ENCODE measurements at regions not wholly inside any gene's neighbourhood (a gene's known extent, or its start where the extent isn't known, plus 50 kb on each side); places are given as distances from the start of the nearest gene placed in this dataset.

GRCh38 chr13:99803141-99803540, 168.4 kb downstream of the ZIC5 start:
- 0 out of 2 replicates have a peak, but pooled peaks cover 4% of the 10 kb centered on the region for H4K20me1 ChIP-seq (ENCODE audit: insufficient read depth)
- intact Hi-C loops (cut with micrococcal nuclease; ENCODE audit: unreplicated experiment) = no loop called here
- POLR2A ChIA-PET (ENCODE audit: unreplicated experiment) = no interaction called here

GRCh38 chr13:99802416-99802815, 169.2 kb downstream of the ZIC5 start:
- intact Hi-C loops (cut with micrococcal nuclease; ENCODE audit: unreplicated experiment) = no loop called here

More at GRCh38 chr13:99803141-99803540, 168.4 kb downstream of the ZIC5 start:
- Histone ChIP-seq H3K27me3 (ENCODE audit: insufficient read depth, low read depth) (0 out of 2 replicates have a peak, but pooled peaks cover 4% of the 10 kb centered on the region), H3K36me3 (ENCODE audit: low read depth) (no peaks in the 10 kb centered on the region), H3K4me3 (no peak overlapping the region), H3K4me1 (replicated peaks; ENCODE audit: insufficient read depth) (no peaks in the 10 kb centered on the region), H3K79me2 (ENCODE audit: low read depth) (no peaks in the 10 kb centered on the region), H2AFZ (no peak overlapping the region), H3K9me2 (ENCODE audit: insufficient read depth) (no peaks in the 10 kb centered on the region), H3K4me2 (no peak overlapping the region), H3K27ac (no peak overlapping the region), H3F3A (ENCODE audit: insufficient read depth, low read depth) (no peaks in the 10 kb centered on the region), H3K9me3 (ENCODE audit: insufficient read depth, low read depth) (no peaks in the 10 kb centered on the region)
- BruUV-seq (replicated peaks) = no TSS peak
- DNase-seq = no peak
- CTCF ChIA-PET = no interaction called here
- TF ChIP-seq CTCF (conservative IDR thresholded peaks at IDR 0.05) (no peak), EZH2 (IDR thresholded peaks at IDR 0.05; ENCODE audit: low read depth) (no peak)

GRCh38 chr13:99800951-99801350, 170.6 kb downstream of the ZIC5 start:
- Histone ChIP-seq H4K20me1 (ENCODE audit: insufficient read depth) (no peaks in the 10 kb centered on the region), H3K4me2 (no peak overlapping the region), H3K4me3 (no peak overlapping the region), H2AFZ (no peak overlapping the region), H3K27me3 (ENCODE audit: insufficient read depth, low read depth) (0 out of 2 replicates have a peak, but pooled peaks cover 4% of the 10 kb centered on the region), H3K27ac (no peak overlapping the region), H3K36me3 (ENCODE audit: low read depth) (no peaks in the 10 kb centered on the region), H3K9me2 (ENCODE audit: insufficient read depth) (no peaks in the 10 kb centered on the region), H3K79me2 (ENCODE audit: low read depth) (no peaks in the 10 kb centered on the region), H3F3A (ENCODE audit: insufficient read depth, low read depth) (no peaks in the 10 kb centered on the region), H3K9me3 (ENCODE audit: insufficient read depth, low read depth) (peaks cover 3% of the 10 kb centered on the region), H3K4me1 (replicated peaks; ENCODE audit: insufficient read depth) (no peaks in the 10 kb centered on the region)
- intact Hi-C loops (cut with micrococcal nuclease; ENCODE audit: unreplicated experiment) = no loop called here
- POLR2A ChIA-PET (ENCODE audit: unreplicated experiment) = no interaction called here
- no TSS peak for BruUV-seq (replicated peaks)
- CTCF ChIA-PET = no interaction called here
- no peak for DNase-seq
- TF ChIP-seq EZH2 (IDR thresholded peaks at IDR 0.05; ENCODE audit: low read depth) (no peak), CTCF (conservative IDR thresholded peaks at IDR 0.05) (no peak)

More at GRCh38 chr13:99802416-99802815, 169.2 kb downstream of the ZIC5 start:
- Histone ChIP-seq H2AFZ (no peak overlapping the region), H3K27me3 (ENCODE audit: insufficient read depth, low read depth) (0 out of 2 replicates have a peak, but pooled peaks cover 4% of the 10 kb centered on the region), H3K27ac (no peak overlapping the region), H3K36me3 (ENCODE audit: low read depth) (no peaks in the 10 kb centered on the region), H3K9me2 (ENCODE audit: insufficient read depth) (no peaks in the 10 kb centered on the region), H3K4me1 (replicated peaks; ENCODE audit: insufficient read depth) (no peaks in the 10 kb centered on the region), H3F3A (ENCODE audit: insufficient read depth, low read depth) (no peaks in the 10 kb centered on the region), H3K9me3 (ENCODE audit: insufficient read depth, low read depth) (no peaks in the 10 kb centered on the region), H4K20me1 (ENCODE audit: insufficient read depth) (0 out of 2 replicates have a peak, but pooled peaks cover 3% of the 10 kb centered on the region), H3K4me3 (no peak overlapping the region), H3K4me2 (no peak overlapping the region), H3K79me2 (ENCODE audit: low read depth) (no peaks in the 10 kb centered on the region)
- no TSS peak for BruUV-seq (replicated peaks)
- no peak for DNase-seq
- TF ChIP-seq CTCF (conservative IDR thresholded peaks at IDR 0.05) = no peak
- TF ChIP-seq EZH2 (IDR thresholded peaks at IDR 0.05; ENCODE audit: low read depth) = no peak
- POLR2A ChIA-PET (ENCODE audit: unreplicated experiment) = no interaction called here
- CTCF ChIA-PET = no interaction called here
